ENCODE measurements at regions not wholly inside any gene's neighbourhood (a gene's known extent, or its start where the extent isn't known, plus 50 kb on each side); places are given as distances from the start of the nearest gene placed in this dataset.
A peak's percentile ranks its signal among the peaks of the same experiment; 100 is the strongest.
"Not testable (repeated sequence)": the region's sequence is repeated elsewhere in the genome, so short reads cannot be mapped to it uniquely, and the experiment has no call there.

GRCh38 chr22:12541412-12542170 is 2986.4 kb upstream of the OR11H1 start:
- not testable (repeated sequence) for H3K27ac Mint-ChIP-seq

GRCh38 chr22:12553366-12553765 is 2974.6 kb upstream of the OR11H1 start:
- not testable (repeated sequence) for H3K27ac Mint-ChIP-seq; H3K27me3 Mint-ChIP-seq; H3K4me3 Mint-ChIP-seq; ATAC-seq; H3K4me1 Mint-ChIP-seq (ENCODE audit: low read depth in 2 of 2); H3K36me3 Mint-ChIP-seq; DNase-seq (ENCODE audit: low spot score); H3K9me3 Mint-ChIP-seq

More at GRCh38 chr22:12541412-12542170, 2986.4 kb upstream of the OR11H1 start:
- ATAC-seq; H3K4me3 Mint-ChIP-seq; H3K36me3 Mint-ChIP-seq; H3K27me3 Mint-ChIP-seq; H3K4me1 Mint-ChIP-seq (ENCODE audit: low read depth in 2 of 2); H3K9me3 Mint-ChIP-seq; DNase-seq (ENCODE audit: low spot score): not testable (repeated sequence)

GRCh38 chr22:12554648-12555192 is 2973.3 kb upstream of the OR11H1 start:
- ATAC-seq; H3K4me1 Mint-ChIP-seq (ENCODE audit: low read depth in 2 of 2); H3K36me3 Mint-ChIP-seq; H3K27me3 Mint-ChIP-seq; H3K9me3 Mint-ChIP-seq; DNase-seq (ENCODE audit: low spot score); H3K27ac Mint-ChIP-seq; H3K4me3 Mint-ChIP-seq: not testable (repeated sequence)

GRCh38 chr22:12571500-12571899 is 2956.5 kb upstream of the OR11H1 start:
- not testable (repeated sequence) for DNase-seq (ENCODE audit: low spot score); H3K4me3 Mint-ChIP-seq; H3K27me3 Mint-ChIP-seq; ATAC-seq; H3K27ac Mint-ChIP-seq; H3K36me3 Mint-ChIP-seq; H3K4me1 Mint-ChIP-seq (ENCODE audit: low read depth in 2 of 2); H3K9me3 Mint-ChIP-seq

- H3K27me3 Mint-ChIP-seq; DNase-seq (ENCODE audit: low spot score); H3K4me1 Mint-ChIP-seq (ENCODE audit: low read depth in 2 of 2); H3K27ac Mint-ChIP-seq; H3K36me3 Mint-ChIP-seq; H3K9me3 Mint-ChIP-seq; H3K4me3 Mint-ChIP-seq; ATAC-seq: not testable (repeated sequence)
Measured at GRCh38 chr22:12579655-12580054, 2948.3 kb upstream of the OR11H1 start.

- not testable (repeated sequence) for DNase-seq (ENCODE audit: low spot score); H3K9me3 Mint-ChIP-seq; H3K4me3 Mint-ChIP-seq; H3K4me1 Mint-ChIP-seq (ENCODE audit: low read depth in 2 of 2); H3K27me3 Mint-ChIP-seq; ATAC-seq; H3K27ac Mint-ChIP-seq; H3K36me3 Mint-ChIP-seq
Measured at GRCh38 chr22:12584457-12584856, 2943.5 kb upstream of the OR11H1 start.

GRCh38 chr22:12584874-12585273 is 2943.1 kb upstream of the OR11H1 start:
- H3K4me3 Mint-ChIP-seq; H3K27ac Mint-ChIP-seq; ATAC-seq; DNase-seq (ENCODE audit: low spot score); H3K9me3 Mint-ChIP-seq; H3K36me3 Mint-ChIP-seq; H3K4me1 Mint-ChIP-seq (ENCODE audit: low read depth in 2 of 2); H3K27me3 Mint-ChIP-seq: not testable (repeated sequence)

GRCh38 chr22:12595724-12596123 is 2932.3 kb upstream of the OR11H1 start:
- Mint-ChIP-seq H3K9me3 (peaks cover 26% of the 10 kb centered on the region), H3K36me3 (peaks cover 23% of the 10 kb centered on the region)
- not testable (repeated sequence) for ATAC-seq; H3K4me1 Mint-ChIP-seq (ENCODE audit: low read depth in 2 of 2); H3K27me3 Mint-ChIP-seq; DNase-seq (ENCODE audit: low spot score); H3K4me3 Mint-ChIP-seq; H3K27ac Mint-ChIP-seq

GRCh38 chr22:12597778-12598177 is 2930.2 kb upstream of the OR11H1 start:
- peaks cover 31% of the 10 kb centered on the region for H3K9me3 Mint-ChIP-seq
- H3K4me1 Mint-ChIP-seq (ENCODE audit: low read depth in 2 of 2) = not testable (repeated sequence)

GRCh38 chr22:12601510-12601869 is 2926.5 kb upstream of the OR11H1 start:
- ATAC-seq; H3K4me1 Mint-ChIP-seq (ENCODE audit: low read depth in 2 of 2); H3K4me3 Mint-ChIP-seq; H3K27ac Mint-ChIP-seq; H3K27me3 Mint-ChIP-seq; DNase-seq (ENCODE audit: low spot score): not testable (repeated sequence)
- peaks cover 27% of the 10 kb centered on the region for H3K36me3 Mint-ChIP-seq
- H3K9me3 Mint-ChIP-seq = peaks cover 23% of the 10 kb centered on the region

More at GRCh38 chr22:12597778-12598177, 2930.2 kb upstream of the OR11H1 start:
- ATAC-seq; H3K4me3 Mint-ChIP-seq; DNase-seq (ENCODE audit: low spot score); H3K27me3 Mint-ChIP-seq; H3K27ac Mint-ChIP-seq: not testable (repeated sequence)
- peaks cover 23% of the 10 kb centered on the region for H3K36me3 Mint-ChIP-seq

GRCh38 chr22:12601870-12602779 is 2925.9 kb upstream of the OR11H1 start:
- peaks cover 32% of the 10 kb centered on the region for H3K36me3 Mint-ChIP-seq
- peak in 1 of 2 donors; percentile 48 for ATAC-seq
- no peaks in the 10 kb centered on the region for H3K27me3 Mint-ChIP-seq
- DNase-seq (ENCODE audit: low spot score) = peak; percentile 61
- no peak overlapping the region for H3K27ac Mint-ChIP-seq
- H3K4me3 Mint-ChIP-seq = no peak overlapping the region
- peaks cover 23% of the 10 kb centered on the region for H3K9me3 Mint-ChIP-seq
- no peaks in the 10 kb centered on the region for H3K4me1 Mint-ChIP-seq (ENCODE audit: low read depth in 2 of 2)

- peaks cover 28% of the 10 kb centered on the region for H3K36me3 Mint-ChIP-seq
- not testable (repeated sequence) for H3K27me3 Mint-ChIP-seq; ATAC-seq; H3K27ac Mint-ChIP-seq; DNase-seq (ENCODE audit: low spot score); H3K4me1 Mint-ChIP-seq (ENCODE audit: low read depth in 2 of 2); H3K4me3 Mint-ChIP-seq
- peaks cover 21% of the 10 kb centered on the region for H3K9me3 Mint-ChIP-seq
Measured at GRCh38 chr22:12603399-12603798, 2924.6 kb upstream of the OR11H1 start.

- not testable (repeated sequence) for H3K4me3 Mint-ChIP-seq; H3K27me3 Mint-ChIP-seq; DNase-seq (ENCODE audit: low spot score); H3K27ac Mint-ChIP-seq; H3K4me1 Mint-ChIP-seq (ENCODE audit: low read depth in 2 of 2); ATAC-seq
- peaks cover 28% of the 10 kb centered on the region for H3K36me3 Mint-ChIP-seq
- peaks cover 21% of the 10 kb centered on the region for H3K9me3 Mint-ChIP-seq
Measured at GRCh38 chr22:12603833-12604232, 2924.2 kb upstream of the OR11H1 start.

- not testable (repeated sequence) for H3K27ac Mint-ChIP-seq; DNase-seq (ENCODE audit: low spot score); H3K4me1 Mint-ChIP-seq (ENCODE audit: low read depth in 2 of 2); H3K27me3 Mint-ChIP-seq; ATAC-seq; H3K4me3 Mint-ChIP-seq
- Mint-ChIP-seq H3K9me3 (peaks cover 15% of the 10 kb centered on the region), H3K36me3 (peaks cover 34% of the 10 kb centered on the region)
Measured at GRCh38 chr22:12608454-12608853, 2919.5 kb upstream of the OR11H1 start.

All from natural killer cell treated with Interleukin-12 subunit alpha and Interleukin-12 subunit beta and Interleukin-15 and Interleukin-18, amount 100 ng/mL, for 72 hours (primary cell).